Prostate gland (tissue), 2 donors: ENCODE measurements at regions not wholly inside any gene's neighbourhood (a gene's known extent, or its start where the extent isn't known, plus 50 kb on each side); places are given as distances from the start of the nearest gene placed in this dataset.

Experiments
- CTCF ChIP-seq, 4 experiments: fragments of 200-600 bp in 2 of 4; fragments of 450-650 bp in 2 of 4; sonication (generic) in 2 of 4; IDR thresholded peaks; 1 replicate in 3 of 4; 2 replicates in 1 of 4; pipeline ENCODE4 v1.5.1; 2016 to 2019; ENCODE audit warnings: antibody characterized with exemption in 4 of 4, mild to moderate bottlenecking in 2 of 4, moderate library complexity in 2 of 4
- POLR2A ChIP-seq: fragments of 450-650 bp; IDR thresholded peaks from one replicate; pipeline ENCODE4 v1.6.1; 2016; ENCODE audit warnings: antibody characterized with exemption, mild to moderate bottlenecking

- TF ChIP-seq CTCF (IDR thresholded peaks at IDR 0.05) (no peak), POLR2A (no peak)
Observed at GRCh38 chr5:147073098-147073497, 161.7 kb upstream of the STK32A start.
